Esophagus squamous epithelium (tissue), 4 donors: ENCODE measurements at regions not wholly inside any gene's neighbourhood (a gene's known extent, or its start where the extent isn't known, plus 50 kb on each side); places are given as distances from the start of the nearest gene placed in this dataset.
"Not testable (repeated sequence)": the region's sequence is repeated elsewhere in the genome, so short reads cannot be mapped to it uniquely, and the experiment has no call there.

Experiments
- POLR2A ChIP-seq, 4 donors: fragments of 450-650 bp; IDR thresholded peaks; one replicate each; pipeline ENCODE4 v1.6.1; 2017; ENCODE audit warnings: antibody characterized with exemption in 4 of 4, mild to moderate bottlenecking in 4 of 4, moderate library complexity in 3 of 4
- TF ChIP-seq, protein P1 (sequence below), 6 experiments: fragments of 450-650 bp in 4 of 6; fragments of 200-600 bp in 2 of 6; sonication (generic) in 2 of 6; IDR thresholded peaks; one replicate each; pipeline ENCODE4 v1.5.1; 2016 to 2019; ENCODE audit warnings: antibody characterized with exemption in 6 of 6, mild to moderate bottlenecking in 4 of 6, moderate library complexity in 4 of 6

DNA sequence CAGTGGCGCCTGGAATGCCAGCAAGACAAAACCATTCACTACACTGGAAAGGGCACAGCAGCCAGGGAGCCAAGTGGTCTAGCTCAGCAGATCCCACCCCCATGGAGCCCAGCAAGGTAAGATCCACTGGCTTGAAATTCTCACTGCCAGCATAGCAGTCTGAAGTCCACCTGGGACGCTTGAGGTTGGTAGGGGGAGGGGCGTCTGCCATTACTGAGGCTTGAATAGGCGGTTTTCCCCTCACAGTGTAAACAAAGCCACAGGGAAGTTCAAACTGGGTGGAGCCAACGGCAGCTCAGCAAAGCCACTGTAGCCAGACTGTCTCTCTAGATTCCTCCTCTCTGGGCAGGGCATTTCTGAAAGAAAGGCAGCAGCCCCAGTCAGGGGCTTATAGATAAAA lies 133.0 kb upstream of the DDX53 start:
- TF ChIP-seq, protein P1, sequence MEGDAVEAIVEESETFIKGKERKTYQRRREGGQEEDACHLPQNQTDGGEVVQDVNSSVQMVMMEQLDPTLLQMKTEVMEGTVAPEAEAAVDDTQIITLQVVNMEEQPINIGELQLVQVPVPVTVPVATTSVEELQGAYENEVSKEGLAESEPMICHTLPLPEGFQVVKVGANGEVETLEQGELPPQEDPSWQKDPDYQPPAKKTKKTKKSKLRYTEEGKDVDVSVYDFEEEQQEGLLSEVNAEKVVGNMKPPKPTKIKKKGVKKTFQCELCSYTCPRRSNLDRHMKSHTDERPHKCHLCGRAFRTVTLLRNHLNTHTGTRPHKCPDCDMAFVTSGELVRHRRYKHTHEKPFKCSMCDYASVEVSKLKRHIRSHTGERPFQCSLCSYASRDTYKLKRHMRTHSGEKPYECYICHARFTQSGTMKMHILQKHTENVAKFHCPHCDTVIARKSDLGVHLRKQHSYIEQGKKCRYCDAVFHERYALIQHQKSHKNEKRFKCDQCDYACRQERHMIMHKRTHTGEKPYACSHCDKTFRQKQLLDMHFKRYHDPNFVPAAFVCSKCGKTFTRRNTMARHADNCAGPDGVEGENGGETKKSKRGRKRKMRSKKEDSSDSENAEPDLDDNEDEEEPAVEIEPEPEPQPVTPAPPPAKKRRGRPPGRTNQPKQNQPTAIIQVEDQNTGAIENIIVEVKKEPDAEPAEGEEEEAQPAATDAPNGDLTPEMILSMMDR (IDR thresholded peaks at IDR 0.05), result not testable (repeated sequence)
- TF ChIP-seq POLR2A (IDR thresholded peaks at IDR 0.05), result not testable (repeated sequence)
